ENCODE measurements at regions not wholly inside any gene's neighbourhood (a gene's known extent, or its start where the extent isn't known, plus 50 kb on each side); places are given as distances from the start of the nearest gene placed in this dataset.

GRCh38 chr17:12365805-12366204 is 299.9 kb upstream of the MYOCD start:
- no peak for DNase-seq (ENCODE audit: low read depth in 4 of 4, low spot score in 3 of 4)

- no peak for DNase-seq (ENCODE audit: low read depth in 4 of 4, low spot score in 3 of 4)
Observed at GRCh38 chr17:12369065-12369464, 296.6 kb upstream of the MYOCD start.

GRCh38 chr17:12376276-12376675 is 289.4 kb upstream of the MYOCD start:
- DNase-seq (ENCODE audit: low read depth in 4 of 4, low spot score in 3 of 4) = no peak

GRCh38 chr17:12386225-12386624 is 279.5 kb upstream of the MYOCD start:
- no peak for DNase-seq (ENCODE audit: low read depth in 4 of 4, low spot score in 3 of 4)

GRCh38 chr17:12388226-12388625 is 277.5 kb upstream of the MYOCD start:
- DNase-seq (ENCODE audit: low read depth in 4 of 4, low spot score in 3 of 4) = no peak

GRCh38 chr17:12389421-12389820 is 276.3 kb upstream of the MYOCD start:
- DNase-seq (ENCODE audit: low read depth in 4 of 4, low spot score in 3 of 4) = no peak

GRCh38 chr17:12390631-12391030 is 275.1 kb upstream of the MYOCD start:
- no peak for DNase-seq (ENCODE audit: low read depth in 4 of 4, low spot score in 3 of 4)

GRCh38 chr17:12391468-12391867 is 274.2 kb upstream of the MYOCD start:
- no peak for DNase-seq (ENCODE audit: low read depth in 4 of 4, low spot score in 3 of 4)

GRCh38 chr17:12395733-12396354 is 269.8 kb upstream of the MYOCD start:
- DNase-seq (ENCODE audit: low read depth in 4 of 4, low spot score in 3 of 4) = no peak

GRCh38 chr17:12398441-12399051 is 267.1 kb upstream of the MYOCD start:
- DNase-seq (ENCODE audit: low read depth in 4 of 4, low spot score in 3 of 4) = no peak

GRCh38 chr17:12402963-12403622 is 262.6 kb upstream of the MYOCD start:
- DNase-seq (ENCODE audit: low read depth in 4 of 4, low spot score in 3 of 4) = no peak

GRCh38 chr17:12403881-12404398 is 261.8 kb upstream of the MYOCD start:
- DNase-seq (ENCODE audit: low read depth in 4 of 4, low spot score in 3 of 4) = no peak

GRCh38 chr17:12406623-12407215 is 259.0 kb upstream of the MYOCD start:
- DNase-seq (ENCODE audit: low read depth in 4 of 4, low spot score in 3 of 4) = no peak

- DNase-seq (ENCODE audit: low read depth in 4 of 4, low spot score in 3 of 4) = no peak
Observed at GRCh38 chr17:12407495-12408252, 258.0 kb upstream of the MYOCD start.

- no peak for DNase-seq (ENCODE audit: low read depth in 4 of 4, low spot score in 3 of 4)
Observed at GRCh38 chr17:12409082-12409481, 256.6 kb upstream of the MYOCD start.

GRCh38 chr17:12410717-12411116 is 255.0 kb upstream of the MYOCD start:
- no peak for DNase-seq (ENCODE audit: low read depth in 4 of 4, low spot score in 3 of 4)

GRCh38 chr17:12415031-12415430 is 250.7 kb upstream of the MYOCD start:
- DNase-seq (ENCODE audit: low read depth in 4 of 4, low spot score in 3 of 4) = no peak

GRCh38 chr17:12421077-12421476 is 244.6 kb upstream of the MYOCD start:
- DNase-seq (ENCODE audit: low read depth in 4 of 4, low spot score in 3 of 4) = no peak

GRCh38 chr17:12421646-12422306 is 243.9 kb upstream of the MYOCD start:
- DNase-seq (ENCODE audit: low read depth in 4 of 4, low spot score in 3 of 4) = no peak

GRCh38 chr17:12422651-12423050 is 243.0 kb upstream of the MYOCD start:
- no peak for DNase-seq (ENCODE audit: low read depth in 4 of 4, low spot score in 3 of 4)

Measured in left renal pelvis (tissue), 4 donors.